ENCODE measurements at regions not wholly inside any gene's neighbourhood (a gene's known extent, or its start where the extent isn't known, plus 50 kb on each side); places are given as distances from the start of the nearest gene placed in this dataset.

- ATAC-seq (ENCODE audit: low FRiP score) (no peak), DNase-seq (ENCODE audit: low spot score) (no peak)
- no peak for TF ChIP-seq CTCF (IDR thresholded peaks at IDR 0.05)
Measured at GRCh38 chr2:21261591-21261990, 137.8 kb downstream of the TDRD15 start.

GRCh38 chr2:21262426-21262940 lies 138.7 kb downstream of the TDRD15 start:
- no peak for TF ChIP-seq CTCF (IDR thresholded peaks at IDR 0.05)
- no peak for ATAC-seq (ENCODE audit: low FRiP score)
- DNase-seq (ENCODE audit: low spot score) = no peak

GRCh38 chr2:21263622-21264021 lies 139.9 kb downstream of the TDRD15 start:
- DNase-seq (ENCODE audit: low spot score) = no peak
- no peak for ATAC-seq (ENCODE audit: low FRiP score)
- TF ChIP-seq CTCF (IDR thresholded peaks at IDR 0.05) = no peak

GRCh38 chr2:21265752-21266151 lies 142.0 kb downstream of the TDRD15 start:
- no peak for DNase-seq (ENCODE audit: low spot score)
- no peak for ATAC-seq (ENCODE audit: low FRiP score)
- TF ChIP-seq CTCF (IDR thresholded peaks at IDR 0.05) = no peak

GRCh38 chr2:21267232-21267835 lies 143.6 kb downstream of the TDRD15 start:
- no peak for TF ChIP-seq CTCF (IDR thresholded peaks at IDR 0.05)
- ATAC-seq (ENCODE audit: low FRiP score) (no peak), DNase-seq (ENCODE audit: low spot score) (no peak)

GRCh38 chr2:21268197-21268877 lies 144.6 kb downstream of the TDRD15 start:
- ATAC-seq (ENCODE audit: low FRiP score) (no peak), DNase-seq (ENCODE audit: low spot score) (no peak)
- no peak for TF ChIP-seq CTCF (IDR thresholded peaks at IDR 0.05)

GRCh38 chr2:21268878-21269224 lies 145.1 kb downstream of the TDRD15 start:
- TF ChIP-seq CTCF (IDR thresholded peaks at IDR 0.05) = no peak
- DNase-seq (ENCODE audit: low spot score) (no peak), ATAC-seq (ENCODE audit: low FRiP score) (no peak)

Measured in omental fat pad (tissue), 3 donors.